ENCODE measurements at regions not wholly inside any gene's neighbourhood (a gene's known extent, or its start where the extent isn't known, plus 50 kb on each side); places are given as distances from the start of the nearest gene placed in this dataset.

GRCh38 chr12:9345171-9345570, 137.0 kb upstream of the PZP start:
- TF ChIP-seq CTCF (IDR thresholded peaks at IDR 0.05) = no peak
- no peak for TF ChIP-seq POLR2A (IDR thresholded peaks at IDR 0.05)
